ENCODE measurements at regions not wholly inside any gene's neighbourhood (a gene's known extent, or its start where the extent isn't known, plus 50 kb on each side); places are given as distances from the start of the nearest gene placed in this dataset.

DNA sequence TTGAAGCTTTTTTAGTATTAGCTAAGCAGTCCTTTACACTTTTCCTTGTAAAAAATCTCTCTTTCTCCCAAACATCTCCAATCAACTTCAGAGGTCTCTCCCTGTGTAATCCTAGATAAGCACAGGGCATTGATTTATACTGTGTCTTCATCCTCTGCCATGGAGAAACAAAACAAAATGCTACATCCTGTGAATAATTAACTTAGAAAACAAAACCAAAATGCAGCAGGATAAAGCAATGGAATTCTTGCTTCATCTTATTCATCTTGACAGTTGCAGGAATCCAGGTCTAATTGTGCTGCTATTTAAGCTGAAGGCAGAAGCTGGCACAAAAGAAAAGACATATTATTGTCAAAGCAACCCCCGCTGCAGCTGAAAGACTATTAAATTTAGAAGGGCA lies 641.5 kb upstream of the SORCS1 start (continued):
- TF ChIP-seq, protein P1, sequence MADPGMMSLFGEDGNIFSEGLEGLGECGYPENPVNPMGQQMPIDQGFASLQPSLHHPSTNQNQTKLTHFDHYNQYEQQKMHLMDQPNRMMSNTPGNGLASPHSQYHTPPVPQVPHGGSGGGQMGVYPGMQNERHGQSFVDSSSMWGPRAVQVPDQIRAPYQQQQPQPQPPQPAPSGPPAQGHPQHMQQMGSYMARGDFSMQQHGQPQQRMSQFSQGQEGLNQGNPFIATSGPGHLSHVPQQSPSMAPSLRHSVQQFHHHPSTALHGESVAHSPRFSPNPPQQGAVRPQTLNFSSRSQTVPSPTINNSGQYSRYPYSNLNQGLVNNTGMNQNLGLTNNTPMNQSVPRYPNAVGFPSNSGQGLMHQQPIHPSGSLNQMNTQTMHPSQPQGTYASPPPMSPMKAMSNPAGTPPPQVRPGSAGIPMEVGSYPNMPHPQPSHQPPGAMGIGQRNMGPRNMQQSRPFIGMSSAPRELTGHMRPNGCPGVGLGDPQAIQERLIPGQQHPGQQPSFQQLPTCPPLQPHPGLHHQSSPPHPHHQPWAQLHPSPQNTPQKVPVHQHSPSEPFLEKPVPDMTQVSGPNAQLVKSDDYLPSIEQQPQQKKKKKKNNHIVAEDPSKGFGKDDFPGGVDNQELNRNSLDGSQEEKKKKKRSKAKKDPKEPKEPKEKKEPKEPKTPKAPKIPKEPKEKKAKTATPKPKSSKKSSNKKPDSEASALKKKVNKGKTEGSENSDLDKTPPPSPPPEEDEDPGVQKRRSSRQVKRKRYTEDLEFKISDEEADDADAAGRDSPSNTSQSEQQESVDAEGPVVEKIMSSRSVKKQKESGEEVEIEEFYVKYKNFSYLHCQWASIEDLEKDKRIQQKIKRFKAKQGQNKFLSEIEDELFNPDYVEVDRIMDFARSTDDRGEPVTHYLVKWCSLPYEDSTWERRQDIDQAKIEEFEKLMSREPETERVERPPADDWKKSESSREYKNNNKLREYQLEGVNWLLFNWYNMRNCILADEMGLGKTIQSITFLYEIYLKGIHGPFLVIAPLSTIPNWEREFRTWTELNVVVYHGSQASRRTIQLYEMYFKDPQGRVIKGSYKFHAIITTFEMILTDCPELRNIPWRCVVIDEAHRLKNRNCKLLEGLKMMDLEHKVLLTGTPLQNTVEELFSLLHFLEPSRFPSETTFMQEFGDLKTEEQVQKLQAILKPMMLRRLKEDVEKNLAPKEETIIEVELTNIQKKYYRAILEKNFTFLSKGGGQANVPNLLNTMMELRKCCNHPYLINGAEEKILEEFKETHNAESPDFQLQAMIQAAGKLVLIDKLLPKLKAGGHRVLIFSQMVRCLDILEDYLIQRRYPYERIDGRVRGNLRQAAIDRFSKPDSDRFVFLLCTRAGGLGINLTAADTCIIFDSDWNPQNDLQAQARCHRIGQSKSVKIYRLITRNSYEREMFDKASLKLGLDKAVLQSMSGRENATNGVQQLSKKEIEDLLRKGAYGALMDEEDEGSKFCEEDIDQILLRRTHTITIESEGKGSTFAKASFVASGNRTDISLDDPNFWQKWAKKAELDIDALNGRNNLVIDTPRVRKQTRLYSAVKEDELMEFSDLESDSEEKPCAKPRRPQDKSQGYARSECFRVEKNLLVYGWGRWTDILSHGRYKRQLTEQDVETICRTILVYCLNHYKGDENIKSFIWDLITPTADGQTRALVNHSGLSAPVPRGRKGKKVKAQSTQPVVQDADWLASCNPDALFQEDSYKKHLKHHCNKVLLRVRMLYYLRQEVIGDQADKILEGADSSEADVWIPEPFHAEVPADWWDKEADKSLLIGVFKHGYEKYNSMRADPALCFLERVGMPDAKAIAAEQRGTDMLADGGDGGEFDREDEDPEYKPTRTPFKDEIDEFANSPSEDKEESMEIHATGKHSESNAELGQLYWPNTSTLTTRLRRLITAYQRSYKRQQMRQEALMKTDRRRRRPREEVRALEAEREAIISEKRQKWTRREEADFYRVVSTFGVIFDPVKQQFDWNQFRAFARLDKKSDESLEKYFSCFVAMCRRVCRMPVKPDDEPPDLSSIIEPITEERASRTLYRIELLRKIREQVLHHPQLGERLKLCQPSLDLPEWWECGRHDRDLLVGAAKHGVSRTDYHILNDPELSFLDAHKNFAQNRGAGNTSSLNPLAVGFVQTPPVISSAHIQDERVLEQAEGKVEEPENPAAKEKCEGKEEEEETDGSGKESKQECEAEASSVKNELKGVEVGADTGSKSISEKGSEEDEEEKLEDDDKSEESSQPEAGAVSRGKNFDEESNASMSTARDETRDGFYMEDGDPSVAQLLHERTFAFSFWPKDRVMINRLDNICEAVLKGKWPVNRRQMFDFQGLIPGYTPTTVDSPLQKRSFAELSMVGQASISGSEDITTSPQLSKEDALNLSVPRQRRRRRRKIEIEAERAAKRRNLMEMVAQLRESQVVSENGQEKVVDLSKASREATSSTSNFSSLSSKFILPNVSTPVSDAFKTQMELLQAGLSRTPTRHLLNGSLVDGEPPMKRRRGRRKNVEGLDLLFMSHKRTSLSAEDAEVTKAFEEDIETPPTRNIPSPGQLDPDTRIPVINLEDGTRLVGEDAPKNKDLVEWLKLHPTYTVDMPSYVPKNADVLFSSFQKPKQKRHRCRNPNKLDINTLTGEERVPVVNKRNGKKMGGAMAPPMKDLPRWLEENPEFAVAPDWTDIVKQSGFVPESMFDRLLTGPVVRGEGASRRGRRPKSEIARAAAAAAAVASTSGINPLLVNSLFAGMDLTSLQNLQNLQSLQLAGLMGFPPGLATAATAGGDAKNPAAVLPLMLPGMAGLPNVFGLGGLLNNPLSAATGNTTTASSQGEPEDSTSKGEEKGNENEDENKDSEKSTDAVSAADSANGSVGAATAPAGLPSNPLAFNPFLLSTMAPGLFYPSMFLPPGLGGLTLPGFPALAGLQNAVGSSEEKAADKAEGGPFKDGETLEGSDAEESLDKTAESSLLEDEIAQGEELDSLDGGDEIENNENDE (IDR thresholded peaks at IDR 0.05; ENCODE audit: insufficient replicate concordance, low read length) = no peak
- TF ChIP-seq SRF (IDR thresholded peaks at IDR 0.05; ENCODE audit: low read depth, low read length) (no peak), SIRT6 (IDR thresholded peaks at IDR 0.05; ENCODE audit: low read length) (no peak), ASH2L (IDR thresholded peaks at IDR 0.05; ENCODE audit: low read length) (no peak), HDAC6 (IDR thresholded peaks at IDR 0.05; ENCODE audit: low read depth, low read length) (no peak), NRF1 (IDR thresholded peaks at IDR 0.05; ENCODE audit: low read depth, low read length) (no peak), TAF7 (optimal IDR thresholded peaks at IDR 0.05; ENCODE audit: borderline replicate concordance, low read depth, low read length) (no peak)
- TF ChIP-seq, protein P2, sequence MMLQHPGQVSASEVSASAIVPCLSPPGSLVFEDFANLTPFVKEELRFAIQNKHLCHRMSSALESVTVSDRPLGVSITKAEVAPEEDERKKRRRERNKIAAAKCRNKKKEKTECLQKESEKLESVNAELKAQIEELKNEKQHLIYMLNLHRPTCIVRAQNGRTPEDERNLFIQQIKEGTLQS (IDR thresholded peaks at IDR 0.05; ENCODE audit: insufficient read depth, low read depth, low read length) = no peak
- TF ChIP-seq, protein P3, sequence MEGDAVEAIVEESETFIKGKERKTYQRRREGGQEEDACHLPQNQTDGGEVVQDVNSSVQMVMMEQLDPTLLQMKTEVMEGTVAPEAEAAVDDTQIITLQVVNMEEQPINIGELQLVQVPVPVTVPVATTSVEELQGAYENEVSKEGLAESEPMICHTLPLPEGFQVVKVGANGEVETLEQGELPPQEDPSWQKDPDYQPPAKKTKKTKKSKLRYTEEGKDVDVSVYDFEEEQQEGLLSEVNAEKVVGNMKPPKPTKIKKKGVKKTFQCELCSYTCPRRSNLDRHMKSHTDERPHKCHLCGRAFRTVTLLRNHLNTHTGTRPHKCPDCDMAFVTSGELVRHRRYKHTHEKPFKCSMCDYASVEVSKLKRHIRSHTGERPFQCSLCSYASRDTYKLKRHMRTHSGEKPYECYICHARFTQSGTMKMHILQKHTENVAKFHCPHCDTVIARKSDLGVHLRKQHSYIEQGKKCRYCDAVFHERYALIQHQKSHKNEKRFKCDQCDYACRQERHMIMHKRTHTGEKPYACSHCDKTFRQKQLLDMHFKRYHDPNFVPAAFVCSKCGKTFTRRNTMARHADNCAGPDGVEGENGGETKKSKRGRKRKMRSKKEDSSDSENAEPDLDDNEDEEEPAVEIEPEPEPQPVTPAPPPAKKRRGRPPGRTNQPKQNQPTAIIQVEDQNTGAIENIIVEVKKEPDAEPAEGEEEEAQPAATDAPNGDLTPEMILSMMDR (IDR thresholded peaks at IDR 0.05; ENCODE audit: control extremely low read depth in 1 of 3, insufficient read depth in 1 of 3, low read depth in 1 of 3, low read length in 3 of 3) = no peak
